ENCODE measurements at regions not wholly inside any gene's neighbourhood (a gene's known extent, or its start where the extent isn't known, plus 50 kb on each side); places are given as distances from the start of the nearest gene placed in this dataset.
"Not testable (repeated sequence)": the region's sequence is repeated elsewhere in the genome, so short reads cannot be mapped to it uniquely, and the experiment has no call there.

DNA sequence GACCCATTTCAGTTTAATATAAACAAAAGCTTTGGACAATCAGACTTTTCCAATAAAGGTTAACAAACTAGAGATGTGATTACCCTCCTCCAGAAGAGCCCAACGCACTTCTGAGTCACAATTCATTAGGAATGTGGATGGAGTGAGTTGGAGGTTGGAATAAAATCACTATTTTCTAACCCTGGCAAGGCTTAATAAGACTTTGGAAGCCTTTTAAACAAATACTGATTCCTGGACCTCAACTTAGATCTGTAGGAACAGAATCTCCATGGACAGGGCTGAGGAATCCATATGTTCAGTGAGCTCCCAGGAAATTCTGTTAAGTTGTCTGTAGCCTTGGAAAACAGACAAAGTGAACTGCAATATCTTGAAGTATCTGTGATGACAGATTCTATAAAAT, 233.5 kb upstream of the ELL2 start:
- no peak for DNase-seq
- H3K36me3 ChIP-seq (ENCODE audit: control insufficient read depth, insufficient read depth, low read length), result no peaks in the 10 kb centered on the region
- H3K9me3 ChIP-seq (ENCODE audit: control insufficient read depth, low read depth, low read length), result no peaks in the 10 kb centered on the region
- WGBS (ENCODE audit: insufficient coverage, low lambda C conversion rate), result 100% methylated on average over 1 of the region's 1 CpG
- H3K4me1 ChIP-seq (ENCODE audit: control insufficient read depth, insufficient read depth, low read length), result peaks cover 15% of the 10 kb centered on the region
- H3K27me3 ChIP-seq (ENCODE audit: control insufficient read depth, insufficient read depth, low read length), result no peaks in the 10 kb centered on the region
- H3K4me3 ChIP-seq (ENCODE audit: low read length), result no peak overlapping the region
- H3K27ac ChIP-seq (ENCODE audit: low read length), result no peak overlapping the region

DNA sequence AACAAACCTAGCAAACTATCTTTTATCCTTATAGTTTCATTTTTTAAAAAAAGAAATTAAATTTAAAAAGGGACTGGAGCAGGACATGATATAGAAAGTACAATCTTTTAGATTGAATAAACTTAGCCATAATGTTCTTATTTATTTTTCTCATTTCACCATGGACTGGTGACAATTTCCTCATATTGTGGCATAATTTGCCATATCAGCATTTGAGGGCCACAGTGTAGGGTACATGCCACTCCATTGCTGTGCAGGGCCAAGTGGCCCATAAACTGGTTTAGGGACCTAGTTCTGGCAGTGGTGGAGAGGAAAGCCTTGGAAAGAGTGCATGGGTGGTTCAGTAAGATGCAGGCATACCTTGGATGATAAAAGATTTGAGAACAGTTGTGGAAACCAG, 232.9 kb upstream of the ELL2 start:
- Histone ChIP-seq H3K27me3 (ENCODE audit: control insufficient read depth, insufficient read depth, low read length) (no peaks in the 10 kb centered on the region), H3K27ac (ENCODE audit: low read length) (no peak overlapping the region), H3K4me1 (ENCODE audit: control insufficient read depth, insufficient read depth, low read length) (peaks cover 12% of the 10 kb centered on the region), H3K4me3 (ENCODE audit: low read length) (no peak overlapping the region), H3K9me3 (ENCODE audit: control insufficient read depth, low read depth, low read length) (no peaks in the 10 kb centered on the region), H3K36me3 (ENCODE audit: control insufficient read depth, insufficient read depth, low read length) (no peaks in the 10 kb centered on the region)
- DNase-seq, result no peak

DNA sequence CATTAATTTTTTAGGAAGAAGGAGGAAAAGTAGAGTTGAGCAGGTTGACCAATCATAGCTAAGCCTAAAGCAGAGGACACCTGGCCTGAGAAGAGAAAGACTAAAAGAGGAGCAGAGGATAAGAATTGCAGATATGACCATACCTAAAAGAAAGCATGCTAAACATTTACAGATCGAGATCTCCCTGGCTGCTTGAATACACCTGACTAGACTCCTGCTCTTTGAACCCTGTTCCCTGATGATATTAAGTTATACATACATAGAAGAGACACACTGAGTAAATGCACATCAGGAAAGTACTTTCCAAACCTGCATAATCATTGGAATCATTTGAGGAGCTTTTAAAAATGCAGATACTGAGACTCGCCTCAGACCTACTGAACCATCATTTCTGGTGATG, 232.3 kb upstream of the ELL2 start:
- Histone ChIP-seq H3K4me3 (ENCODE audit: low read length) (no peak overlapping the region), H3K4me1 (ENCODE audit: control insufficient read depth, insufficient read depth, low read length) (peaks cover 12% of the 10 kb centered on the region), H3K9me3 (ENCODE audit: control insufficient read depth, low read depth, low read length) (no peaks in the 10 kb centered on the region), H3K36me3 (ENCODE audit: control insufficient read depth, insufficient read depth, low read length) (no peaks in the 10 kb centered on the region), H3K27me3 (ENCODE audit: control insufficient read depth, insufficient read depth, low read length) (no peaks in the 10 kb centered on the region), H3K27ac (ENCODE audit: low read length) (peak overlapping the region; percentile 2)
- DNase-seq, result peak; percentile 50 to 59
- WGBS (ENCODE audit: insufficient coverage, low lambda C conversion rate), result no CpG with 5 or more reads among the region's 2 CpGs

DNA sequence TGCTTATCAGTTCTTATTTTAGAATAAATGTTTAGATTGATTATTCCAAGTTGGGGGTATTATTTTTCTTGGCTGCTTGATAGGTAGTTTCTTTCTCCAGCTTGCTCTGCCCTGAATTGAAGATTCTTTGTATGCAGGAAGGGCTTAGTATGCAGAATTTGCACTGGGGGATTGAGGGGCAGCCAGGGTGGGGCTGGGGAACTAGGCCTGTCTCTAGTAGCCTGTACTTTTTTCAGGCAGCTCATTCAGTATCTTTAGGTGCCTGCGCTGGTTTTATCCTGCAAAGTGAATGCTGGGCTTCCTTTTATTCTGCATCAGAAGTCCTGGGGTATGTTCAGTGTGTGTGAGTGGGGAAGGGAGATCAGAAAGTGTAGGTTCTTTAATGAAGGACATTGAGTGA, 228.3 kb upstream of the ELL2 start:
- Histone ChIP-seq H3K27ac (ENCODE audit: low read length) (no peak overlapping the region), H3K4me1 (ENCODE audit: control insufficient read depth, insufficient read depth, low read length) (peaks cover 11% of the 10 kb centered on the region), H3K36me3 (ENCODE audit: control insufficient read depth, insufficient read depth, low read length) (no peaks in the 10 kb centered on the region), H3K27me3 (ENCODE audit: control insufficient read depth, insufficient read depth, low read length) (no peaks in the 10 kb centered on the region), H3K4me3 (ENCODE audit: low read length) (no peak overlapping the region), H3K9me3 (ENCODE audit: control insufficient read depth, low read depth, low read length) (no peaks in the 10 kb centered on the region)
- no CpG with 5 or more reads among the region's 1 CpG for WGBS (ENCODE audit: insufficient coverage, low lambda C conversion rate)
- DNase-seq, result no peak

DNA sequence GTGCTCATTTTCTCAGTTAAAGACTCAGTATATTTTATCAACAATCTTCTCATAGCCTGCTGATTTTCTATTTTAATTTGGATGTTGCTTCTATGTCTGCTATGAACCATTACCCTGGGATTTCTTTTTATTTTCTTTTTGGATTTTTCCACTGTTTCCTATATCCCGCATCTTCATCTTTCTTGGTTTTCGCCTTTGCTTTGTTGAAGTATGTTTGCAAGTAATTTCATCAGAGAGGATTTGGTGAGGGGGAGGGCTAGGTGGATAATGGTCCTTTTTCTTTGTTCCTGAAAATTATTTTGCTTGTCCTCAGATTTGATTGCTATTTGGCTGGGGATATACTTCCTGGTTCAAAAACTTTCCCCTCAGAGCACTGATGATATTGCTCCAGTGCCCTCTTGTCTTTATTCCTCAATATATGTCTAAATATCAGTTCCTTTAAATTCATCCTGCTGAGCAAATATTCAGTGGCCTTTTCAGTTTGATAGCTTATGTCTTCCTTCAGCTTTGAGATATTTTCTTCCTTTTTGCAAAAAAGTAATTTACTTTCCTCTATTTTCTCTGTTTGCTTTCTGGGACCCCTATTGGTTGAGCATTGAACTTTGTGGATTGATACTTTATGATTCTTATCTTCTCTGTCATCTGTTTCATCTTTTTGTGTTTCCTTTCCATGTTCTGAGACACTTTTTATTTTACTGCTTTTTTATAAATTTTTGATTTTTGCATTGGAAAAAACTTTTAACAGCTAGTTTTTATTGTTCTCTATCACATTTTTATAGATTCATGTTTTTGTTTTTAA, 227.6 kb upstream of the ELL2 start:
- H3K27me3 ChIP-seq (ENCODE audit: control insufficient read depth, insufficient read depth, low read length), result no peaks in the 10 kb centered on the region
- DNase-seq, result no peak
- no peaks in the 10 kb centered on the region for H3K36me3 ChIP-seq (ENCODE audit: control insufficient read depth, insufficient read depth, low read length)
- no peaks in the 10 kb centered on the region for H3K9me3 ChIP-seq (ENCODE audit: control insufficient read depth, low read depth, low read length)
- H3K4me3 ChIP-seq (ENCODE audit: low read length), result no peak overlapping the region
- peaks cover 7% of the 10 kb centered on the region for H3K4me1 ChIP-seq (ENCODE audit: control insufficient read depth, insufficient read depth, low read length)
- no peak overlapping the region for H3K27ac ChIP-seq (ENCODE audit: low read length)
- WGBS (ENCODE audit: insufficient coverage, low lambda C conversion rate), result 100% methylated on average over 2 of the region's 2 CpGs

DNA sequence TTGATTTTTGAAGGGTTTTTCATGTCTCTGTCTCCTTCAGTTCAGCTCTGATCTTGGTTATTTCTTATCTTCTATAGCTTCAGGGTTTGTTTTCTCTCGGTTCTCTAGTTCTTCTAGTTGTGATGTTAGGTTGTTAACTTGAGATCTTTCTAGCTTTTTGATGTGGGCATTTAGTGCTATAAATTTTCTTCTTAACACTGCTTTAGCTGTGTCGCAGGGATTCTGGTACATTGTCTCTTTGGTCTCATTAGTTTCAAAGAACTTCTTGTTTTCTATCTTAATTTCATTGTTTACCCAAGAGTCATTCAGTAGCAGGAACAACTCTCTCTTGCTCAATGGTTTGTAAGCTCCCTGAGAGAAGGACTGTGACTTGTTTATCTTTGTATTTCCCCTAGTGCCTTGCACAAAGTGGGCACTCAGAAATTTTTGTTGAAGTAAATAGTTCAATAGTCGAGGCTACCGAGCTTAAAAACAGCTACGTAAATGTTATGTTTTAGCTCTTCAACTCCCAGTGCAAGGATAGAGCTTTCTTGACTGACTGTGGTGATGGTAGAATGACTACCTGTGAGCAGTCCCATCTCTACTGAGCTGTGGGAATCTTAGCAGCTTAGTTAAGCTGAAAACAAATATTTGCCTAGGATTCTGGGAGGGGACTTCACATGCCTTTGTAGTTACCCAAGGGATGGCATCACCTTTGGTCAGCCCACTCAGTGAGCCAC, 225.8 kb upstream of the ELL2 start:
- H3K4me3 ChIP-seq (ENCODE audit: low read length), result no peak overlapping the region
- H3K27me3 ChIP-seq (ENCODE audit: control insufficient read depth, insufficient read depth, low read length), result no peaks in the 10 kb centered on the region
- 70% methylated on average over 2 of the region's 5 CpGs for WGBS (ENCODE audit: insufficient coverage, low lambda C conversion rate)
- DNase-seq, result no peak
- H3K36me3 ChIP-seq (ENCODE audit: control insufficient read depth, insufficient read depth, low read length), result no peaks in the 10 kb centered on the region
- H3K27ac ChIP-seq (ENCODE audit: low read length), result no peak overlapping the region
- peaks cover 2% of the 10 kb centered on the region for H3K4me1 ChIP-seq (ENCODE audit: control insufficient read depth, insufficient read depth, low read length)
- H3K9me3 ChIP-seq (ENCODE audit: control insufficient read depth, low read depth, low read length), result no peaks in the 10 kb centered on the region

DNA sequence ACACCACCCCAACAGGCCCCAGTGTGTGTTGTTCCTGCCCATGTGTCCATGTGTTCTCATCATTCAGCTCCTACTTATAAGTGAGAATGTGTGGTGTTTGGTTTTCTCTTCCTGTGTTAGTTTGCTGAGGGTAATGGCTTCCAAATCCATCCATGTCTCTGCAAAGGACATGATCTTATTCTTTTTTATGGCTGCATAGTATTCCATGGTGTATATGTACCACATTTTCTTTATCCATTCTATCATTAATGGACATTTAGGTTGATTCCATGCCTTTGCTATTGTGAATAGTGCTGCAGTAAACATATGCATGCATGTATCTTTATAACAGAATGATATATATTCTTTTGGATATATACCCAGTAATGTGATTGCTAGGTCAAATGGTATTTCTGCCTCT, 222.9 kb upstream of the ELL2 start:
- not testable (repeated sequence) for H3K36me3 ChIP-seq (ENCODE audit: control insufficient read depth, insufficient read depth, low read length); H3K9me3 ChIP-seq (ENCODE audit: control insufficient read depth, low read depth, low read length); H3K27ac ChIP-seq (ENCODE audit: low read length); H3K27me3 ChIP-seq (ENCODE audit: control insufficient read depth, insufficient read depth, low read length); H3K4me1 ChIP-seq (ENCODE audit: control insufficient read depth, insufficient read depth, low read length); H3K4me3 ChIP-seq (ENCODE audit: low read length); DNase-seq

DNA sequence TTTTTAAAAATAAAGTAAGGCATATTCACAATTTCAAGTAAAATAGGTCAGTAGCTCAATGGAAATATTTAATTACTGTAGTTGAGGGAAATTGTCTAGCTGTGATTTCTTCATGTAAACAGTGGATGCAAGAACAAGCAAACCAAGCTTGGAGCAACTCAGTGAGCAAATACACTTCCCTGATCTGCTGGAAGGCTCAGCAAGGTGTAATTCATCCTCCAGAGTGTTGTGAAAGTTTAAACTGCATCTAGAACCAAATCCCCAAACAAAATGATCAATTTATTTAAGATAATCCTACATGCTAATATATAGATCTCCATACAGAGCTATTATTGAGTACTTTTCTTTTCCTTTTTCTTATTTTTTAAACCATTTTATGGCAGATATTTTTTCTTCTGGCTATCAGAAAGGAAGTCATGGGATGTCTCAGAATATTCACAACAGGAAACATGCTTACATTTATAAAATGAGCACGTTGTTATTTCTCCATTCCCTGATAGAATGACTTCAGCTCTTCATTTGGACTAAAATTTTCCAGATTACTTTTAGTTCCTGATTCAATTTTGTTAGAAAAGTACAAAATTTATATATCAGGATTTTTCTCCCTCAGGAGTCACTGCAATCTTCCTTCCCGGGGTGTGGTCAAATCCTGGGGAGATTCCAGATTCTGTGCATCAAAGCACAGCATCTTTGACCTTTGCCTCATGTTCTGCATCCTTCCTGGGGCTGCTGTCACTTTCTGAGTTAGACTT, 219.2 kb upstream of the ELL2 start:
- WGBS (ENCODE audit: insufficient coverage, low lambda C conversion rate), result 83% methylated on average over 1 of the region's 2 CpGs
- Histone ChIP-seq H3K9me3 (ENCODE audit: control insufficient read depth, low read depth, low read length) (no peaks in the 10 kb centered on the region), H3K27ac (ENCODE audit: low read length) (no peak overlapping the region), H3K27me3 (ENCODE audit: control insufficient read depth, insufficient read depth, low read length) (no peaks in the 10 kb centered on the region), H3K36me3 (ENCODE audit: control insufficient read depth, insufficient read depth, low read length) (no peaks in the 10 kb centered on the region), H3K4me1 (ENCODE audit: control insufficient read depth, insufficient read depth, low read length) (peaks cover 6% of the 10 kb centered on the region), H3K4me3 (ENCODE audit: low read length) (no peak overlapping the region)
- no peak for DNase-seq

DNA sequence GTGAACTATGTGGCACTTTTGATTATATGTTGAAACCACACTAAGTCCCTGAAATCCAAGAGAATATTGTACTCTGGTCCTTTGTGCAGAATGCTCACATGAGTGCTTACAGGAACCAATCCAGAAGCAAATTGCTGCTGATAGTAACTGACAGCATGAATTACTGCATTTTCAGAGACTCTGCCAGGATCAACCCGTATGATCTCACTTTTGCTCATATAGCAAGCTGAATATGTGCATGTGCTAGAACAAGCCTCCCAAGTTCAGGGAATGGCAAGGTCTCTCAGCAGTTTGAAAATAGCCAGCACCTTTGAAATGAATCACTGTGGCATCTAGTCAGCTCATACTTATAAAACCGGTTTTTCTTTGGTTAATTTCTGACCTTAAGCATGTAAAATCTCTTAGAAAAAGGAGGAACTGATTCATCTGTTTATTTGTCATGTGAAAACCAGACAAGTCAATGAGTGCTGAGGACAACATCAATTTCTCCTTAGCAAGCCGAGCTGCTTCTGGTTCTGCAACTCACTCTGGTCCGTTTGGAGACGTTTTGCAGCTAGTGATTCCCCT, 215.7 kb upstream of the ELL2 start:
- DNase-seq, result peak; percentile 80 to 91

DNA sequence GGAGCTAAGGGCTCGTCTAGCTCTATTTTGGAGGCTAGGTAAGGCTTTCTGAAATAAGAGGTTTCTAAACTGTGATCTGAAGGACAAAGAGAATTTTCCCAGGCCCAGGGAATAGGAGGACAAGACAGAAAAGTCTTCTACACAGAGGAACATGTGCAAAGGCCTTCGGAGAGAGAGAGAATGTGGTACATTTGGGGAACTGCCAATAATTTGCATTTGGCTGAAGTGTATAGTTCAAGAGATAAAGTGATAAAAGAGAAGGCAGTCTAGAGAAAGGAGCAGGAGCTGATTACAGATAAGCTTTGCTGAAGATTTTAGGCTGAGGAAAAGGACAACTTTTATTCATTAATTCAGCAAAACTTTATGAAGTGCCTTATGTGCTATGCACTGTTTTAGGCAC, 214.4 kb upstream of the ELL2 start:
- no peaks in the 10 kb centered on the region for H3K27me3 ChIP-seq (ENCODE audit: control insufficient read depth, insufficient read depth, low read length)
- H3K4me1 ChIP-seq (ENCODE audit: control insufficient read depth, insufficient read depth, low read length), result peaks cover 6% of the 10 kb centered on the region
- no peak overlapping the region for H3K27ac ChIP-seq (ENCODE audit: low read length)
- no peaks in the 10 kb centered on the region for H3K9me3 ChIP-seq (ENCODE audit: control insufficient read depth, low read depth, low read length)
- H3K4me3 ChIP-seq (ENCODE audit: low read length), result no peak overlapping the region
- WGBS (ENCODE audit: insufficient coverage, low lambda C conversion rate), result 83% methylated on average over 2 of the region's 2 CpGs
- no peak for DNase-seq
- no peaks in the 10 kb centered on the region for H3K36me3 ChIP-seq (ENCODE audit: control insufficient read depth, insufficient read depth, low read length)

More for the DNA sequence above, 215.7 kb upstream of the ELL2 start:
- no peaks in the 10 kb centered on the region for H3K27me3 ChIP-seq (ENCODE audit: control insufficient read depth, insufficient read depth, low read length)
- H3K36me3 ChIP-seq (ENCODE audit: control insufficient read depth, insufficient read depth, low read length), result no peaks in the 10 kb centered on the region
- peak overlapping the region; percentile 74 for H3K27ac ChIP-seq (ENCODE audit: low read length)
- no CpG with 5 or more reads among the region's 5 CpGs for WGBS (ENCODE audit: insufficient coverage, low lambda C conversion rate)
- H3K9me3 ChIP-seq (ENCODE audit: control insufficient read depth, low read depth, low read length), result no peaks in the 10 kb centered on the region
- H3K4me1 ChIP-seq (ENCODE audit: control insufficient read depth, insufficient read depth, low read length), result peaks cover 6% of the 10 kb centered on the region
- no peak overlapping the region for H3K4me3 ChIP-seq (ENCODE audit: low read length)

All from large intestine (tissue), 3 donors.